GM21526 (cell line): ENCODE measurements at regions not wholly inside any gene's neighbourhood (a gene's known extent, or its start where the extent isn't known, plus 50 kb on each side); places are given as distances from the start of the nearest gene placed in this dataset.
"Not testable (repeated sequence)": the region's sequence is repeated elsewhere in the genome, so short reads cannot be mapped to it uniquely, and the experiment has no call there.

ENCODE experiments used
- ATAC-seq: cut with Tn5 transposase; IDR thresholded peaks from one replicate; pipeline ENCODE4 v1.9.1; 2021; ENCODE audit warnings: moderate library complexity; ENCODE audit not compliant: unreplicated experiment, low FRiP score

DNA sequence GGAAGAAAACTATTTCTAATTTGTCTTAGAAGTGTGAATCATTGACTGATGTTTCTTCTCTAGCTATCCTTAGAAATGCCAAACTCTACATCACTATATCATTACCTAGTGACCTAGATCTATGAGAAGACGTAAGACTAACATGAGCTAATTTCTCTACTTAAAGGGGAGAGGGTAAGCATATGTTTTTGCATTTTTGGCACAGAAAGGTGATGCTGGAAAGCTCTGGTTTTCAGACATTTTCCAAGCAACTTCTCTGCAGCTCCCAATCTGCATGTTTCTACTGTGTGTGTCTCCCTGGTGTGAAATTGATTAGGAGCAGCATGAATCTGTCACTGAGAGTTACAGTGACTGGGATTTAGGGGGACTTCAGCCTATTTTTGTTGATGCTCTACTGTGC lies 235.2 kb upstream of the LINC00305 start:
- no peak for ATAC-seq

DNA sequence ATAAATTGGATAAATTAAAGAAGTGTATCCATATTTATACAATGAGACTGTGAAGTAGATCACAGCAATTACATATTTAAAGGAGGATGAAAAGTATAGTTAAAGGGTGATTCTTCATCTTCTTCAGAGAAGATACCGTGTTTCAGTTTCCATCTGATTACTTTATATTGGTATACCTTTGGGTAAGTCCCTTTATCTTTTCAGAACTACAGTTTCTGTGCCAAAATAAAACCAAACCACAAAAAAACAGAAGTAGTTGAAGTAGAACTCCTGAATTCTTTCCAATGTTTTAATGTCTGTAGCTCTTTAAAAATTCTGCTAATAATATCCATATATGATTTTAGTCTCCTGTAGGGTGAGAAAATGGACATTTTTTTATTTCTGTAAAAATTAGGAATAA lies 231.2 kb upstream of the LINC00305 start:
- peak; percentile 95 for ATAC-seq

DNA sequence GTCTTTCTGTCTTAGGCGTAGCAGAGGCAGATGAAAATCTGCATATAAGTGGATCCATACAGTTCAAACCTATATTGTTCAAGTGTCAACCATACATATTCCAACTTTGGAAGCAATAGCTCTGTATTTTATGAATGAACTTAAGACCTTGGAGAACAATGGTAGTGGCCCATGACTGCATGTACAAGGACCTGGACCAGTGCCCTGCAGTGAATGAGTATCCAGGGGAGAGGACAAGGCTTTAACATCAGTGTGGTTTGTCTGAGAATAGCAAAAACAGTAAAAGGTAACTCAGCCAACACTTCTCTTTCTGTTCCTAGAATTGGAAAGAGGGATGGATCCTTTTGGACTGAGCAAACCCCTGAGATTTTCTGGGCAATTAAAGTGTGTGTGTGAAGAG lies 230.8 kb upstream of the LINC00305 start:
- ATAC-seq = peak; percentile 18

DNA sequence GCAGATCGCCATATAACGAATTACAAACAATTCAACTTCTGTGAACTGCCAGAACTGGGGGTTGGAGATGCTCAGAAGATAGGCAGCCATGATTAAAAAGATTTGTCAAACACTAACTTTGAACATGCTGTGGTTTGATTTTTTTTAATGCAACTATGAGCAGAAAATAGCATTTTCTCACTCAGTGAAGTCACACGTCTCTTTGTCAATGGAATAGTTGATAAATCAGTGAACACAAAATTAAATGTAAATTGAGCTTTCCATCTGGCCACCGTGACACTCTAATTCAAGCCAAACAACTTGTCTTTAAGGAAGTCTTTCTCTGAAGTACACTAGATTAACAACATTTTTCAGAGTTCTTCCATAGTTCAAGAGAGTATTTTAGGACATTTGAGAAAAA lies 228.6 kb upstream of the LINC00305 start:
- ATAC-seq = no peak

DNA sequence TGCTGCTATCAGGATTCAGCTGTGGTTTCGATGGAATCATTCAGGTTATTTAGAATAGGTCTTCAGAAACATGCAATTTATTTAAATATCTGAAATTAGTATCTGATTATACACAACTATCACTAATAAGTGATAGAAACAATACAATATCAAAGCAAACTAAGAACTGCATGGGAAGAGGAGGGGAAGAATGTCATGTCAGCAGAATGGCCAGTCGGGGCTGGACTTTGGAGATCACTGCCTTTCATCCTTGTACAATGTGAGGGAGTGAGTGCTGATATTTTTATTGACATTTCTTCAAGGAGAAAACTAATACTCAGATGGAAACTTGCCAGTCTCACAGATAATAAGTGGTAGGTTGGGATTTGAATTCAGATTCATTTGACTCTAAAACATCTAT lies 224.0 kb upstream of the LINC00305 start:
- ATAC-seq = no peak

DNA sequence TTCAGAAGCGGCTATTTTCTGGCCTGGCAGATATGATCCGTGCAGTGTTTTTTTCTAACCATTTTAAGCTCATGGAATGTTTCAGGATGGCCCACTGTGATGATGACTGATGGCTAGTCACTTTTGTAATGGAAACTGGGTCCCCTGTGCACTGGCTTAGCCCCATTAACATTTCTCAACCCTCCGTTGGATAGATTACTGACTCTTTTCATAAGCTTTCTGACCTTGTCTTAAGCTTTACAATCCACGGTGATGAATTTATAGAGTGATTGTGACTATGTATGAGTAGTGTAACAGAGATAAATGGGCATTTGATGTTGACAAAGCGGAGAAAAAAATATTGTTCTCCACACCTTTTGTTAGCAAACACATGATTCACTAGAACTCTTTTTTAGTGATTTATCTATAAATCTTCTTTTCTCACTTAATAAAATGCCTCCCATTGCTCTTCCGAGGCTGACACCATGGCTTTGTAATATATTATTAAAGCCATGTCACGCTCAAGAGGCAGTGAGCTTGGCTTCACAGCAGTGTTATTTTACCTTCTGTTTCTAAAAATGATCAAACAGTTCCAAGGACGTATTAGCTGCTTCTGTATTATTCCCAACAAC lies 221.0 kb upstream of the LINC00305 start:
- not testable (repeated sequence) for ATAC-seq

DNA sequence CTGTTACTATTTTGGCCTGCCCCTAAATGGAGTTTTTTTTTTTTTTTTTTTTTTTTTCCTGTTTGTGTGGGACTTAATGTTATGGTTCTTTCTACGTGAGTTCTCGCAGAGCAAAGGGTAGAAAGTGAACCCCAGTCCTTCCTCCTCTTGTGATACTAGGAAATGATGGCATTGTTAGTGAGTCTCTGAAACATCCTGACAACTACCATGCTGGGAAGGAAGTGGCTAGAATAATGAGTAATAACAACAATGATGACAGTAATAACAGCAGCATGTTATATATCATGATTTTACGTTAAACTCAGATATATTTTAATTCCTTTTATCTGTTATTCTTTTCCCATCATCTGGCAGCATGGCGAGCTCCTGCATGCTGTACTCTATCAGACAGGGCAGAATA lies 216.2 kb upstream of the LINC00305 start:
- ATAC-seq = no peak

DNA sequence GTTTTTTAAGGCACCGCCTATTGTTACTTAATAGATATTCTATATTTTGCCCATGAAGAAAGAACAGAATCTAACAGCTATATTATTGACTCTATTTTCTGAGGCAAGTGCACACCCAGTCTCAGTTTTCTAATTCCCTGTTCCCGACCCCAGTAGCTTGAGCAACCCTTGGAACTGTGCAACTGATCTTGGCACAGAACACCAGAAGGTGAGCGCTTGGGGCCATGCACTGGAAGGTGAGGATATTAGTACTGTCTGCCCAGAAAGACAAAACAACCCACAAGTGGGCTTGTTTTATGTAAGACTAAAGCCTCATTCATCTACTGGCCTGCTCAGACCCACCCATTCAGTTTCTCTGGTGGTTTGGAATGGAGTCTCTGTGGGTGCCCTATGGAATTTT lies 188.8 kb upstream of the LINC00305 start:
- no peak for ATAC-seq

DNA sequence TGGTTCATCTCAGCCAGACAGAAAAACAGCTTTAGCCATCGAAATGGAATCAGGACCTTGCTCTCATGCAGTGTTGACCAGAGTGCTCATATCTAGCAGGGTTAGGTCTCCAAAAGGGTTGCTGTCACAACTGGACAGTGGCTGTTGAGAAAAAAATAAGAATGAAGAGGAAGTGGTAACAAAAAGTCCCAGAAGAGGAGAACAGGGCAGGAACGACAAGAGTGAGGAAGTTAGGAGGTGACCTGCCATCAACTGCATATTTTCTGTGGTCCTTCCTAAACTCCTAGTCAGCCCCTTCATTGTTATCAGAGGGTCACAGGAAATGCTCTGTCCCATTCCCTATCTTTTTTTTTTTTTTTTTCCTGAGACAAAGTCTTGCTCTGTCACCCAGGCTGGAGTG lies 188.1 kb upstream of the LINC00305 start:
- no peak for ATAC-seq

DNA sequence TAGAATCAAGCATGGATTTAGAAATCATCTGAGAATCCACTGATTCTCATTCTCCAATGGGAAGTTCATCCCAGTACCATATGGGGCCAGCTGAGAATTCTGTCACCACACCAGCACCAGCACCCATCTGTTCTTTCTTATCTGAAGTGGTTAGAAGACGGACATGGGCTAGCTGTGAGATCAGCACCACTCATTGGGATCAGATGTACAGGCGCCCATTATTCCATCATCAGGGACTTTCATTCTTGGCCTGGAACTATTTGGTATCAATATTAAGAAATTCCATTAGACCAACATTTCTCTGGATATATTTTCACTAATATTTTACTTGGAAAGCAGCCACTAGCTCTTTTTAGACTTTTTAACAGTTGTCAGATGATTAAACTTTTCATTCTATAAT lies 185.9 kb upstream of the LINC00305 start:
- ATAC-seq = no peak

DNA sequence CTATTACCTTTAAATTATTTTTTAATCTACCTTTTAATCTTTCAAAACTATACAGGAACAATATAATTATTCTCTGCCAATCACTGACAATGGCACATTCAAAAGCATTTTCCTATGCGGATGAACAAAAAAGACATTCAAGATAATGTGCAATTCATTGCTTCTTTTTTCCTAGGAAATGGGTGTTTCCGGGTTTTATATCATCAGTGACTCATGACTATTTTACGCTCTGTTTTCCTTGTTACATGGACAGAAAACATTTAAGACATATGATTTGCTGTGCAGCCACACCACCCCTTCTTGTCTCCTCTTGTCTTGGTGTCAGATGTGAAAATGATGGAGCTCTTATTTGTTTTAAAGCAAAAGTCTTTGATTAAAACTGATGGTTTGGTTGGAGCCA lies 184.7 kb upstream of the LINC00305 start:
- ATAC-seq = no peak

DNA sequence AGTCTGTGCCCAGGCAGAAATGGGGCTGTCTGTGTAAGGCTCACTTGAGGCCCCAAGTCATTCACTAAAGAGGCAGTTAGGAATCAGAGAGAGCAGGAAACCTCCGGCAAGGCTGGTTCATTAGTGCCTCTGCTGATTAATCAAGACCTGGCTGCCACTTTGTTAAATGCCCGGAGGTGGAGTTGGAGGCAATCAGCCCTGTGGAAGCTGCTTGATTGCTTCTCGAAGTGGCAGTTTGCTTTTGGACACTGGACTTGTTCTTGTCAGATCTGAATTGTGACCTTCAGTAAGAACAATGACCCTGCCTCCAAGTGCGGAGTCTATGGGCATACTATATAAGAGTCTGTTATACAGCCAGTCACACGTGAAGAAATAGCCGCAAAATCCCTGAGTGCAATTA lies 183.9 kb upstream of the LINC00305 start:
- ATAC-seq = no peak

DNA sequence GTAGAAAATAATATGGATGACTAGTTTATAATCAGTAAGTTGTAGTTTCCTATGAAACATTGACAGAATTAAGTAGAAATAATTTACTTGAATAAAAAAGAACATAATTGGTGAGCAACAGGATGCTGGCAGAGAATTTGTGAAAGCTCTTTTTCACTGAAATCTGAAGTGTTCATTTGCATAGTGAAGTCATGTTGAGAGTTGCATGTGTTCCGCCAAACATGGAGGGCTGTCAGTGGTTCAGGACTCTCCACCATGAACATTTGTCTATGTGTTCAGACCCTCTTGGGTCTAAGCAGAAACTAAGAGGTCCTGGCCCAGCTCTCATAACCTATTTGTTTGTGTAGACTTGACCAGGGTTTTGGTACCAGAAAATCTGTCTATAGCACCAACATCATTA lies 182.5 kb upstream of the LINC00305 start:
- no peak for ATAC-seq

DNA sequence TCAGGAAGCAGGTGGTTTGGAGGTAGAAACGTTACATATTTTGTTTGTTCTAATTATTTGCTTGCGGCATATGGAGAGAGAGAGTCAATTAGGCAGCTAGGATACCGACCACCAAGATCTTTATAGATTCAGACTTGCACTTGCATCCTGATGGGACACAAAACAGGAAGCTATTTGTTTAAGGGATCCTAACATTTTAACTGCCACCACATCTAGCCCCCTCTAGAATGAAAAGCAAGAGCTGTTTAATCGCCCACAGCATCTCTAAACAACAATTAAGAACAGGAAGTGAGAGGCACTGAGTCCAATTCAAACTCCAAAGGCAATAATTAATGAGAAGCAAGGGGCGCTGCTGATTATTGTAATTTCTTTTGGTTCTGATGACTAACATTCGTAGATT lies 182.0 kb upstream of the LINC00305 start:
- ATAC-seq = no peak

DNA sequence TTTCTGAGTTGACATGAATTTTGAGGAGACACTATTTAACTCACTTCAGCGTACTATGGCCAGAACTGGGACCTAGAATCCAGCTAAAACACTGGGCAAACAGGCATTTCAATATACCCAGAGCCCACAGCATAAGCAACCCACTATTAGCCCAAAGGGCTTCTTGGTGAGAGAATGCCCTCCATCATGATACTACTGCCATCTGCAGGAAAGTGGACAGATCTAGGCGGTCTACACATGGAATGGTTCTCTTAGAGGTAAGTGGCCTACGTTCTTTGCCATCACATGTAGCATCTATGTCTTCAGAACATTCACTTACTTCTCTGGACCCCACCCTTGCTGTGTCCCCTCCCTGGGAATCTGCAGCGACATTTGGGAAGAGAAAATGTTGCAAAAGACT lies 181.3 kb upstream of the LINC00305 start:
- ATAC-seq = no peak

DNA sequence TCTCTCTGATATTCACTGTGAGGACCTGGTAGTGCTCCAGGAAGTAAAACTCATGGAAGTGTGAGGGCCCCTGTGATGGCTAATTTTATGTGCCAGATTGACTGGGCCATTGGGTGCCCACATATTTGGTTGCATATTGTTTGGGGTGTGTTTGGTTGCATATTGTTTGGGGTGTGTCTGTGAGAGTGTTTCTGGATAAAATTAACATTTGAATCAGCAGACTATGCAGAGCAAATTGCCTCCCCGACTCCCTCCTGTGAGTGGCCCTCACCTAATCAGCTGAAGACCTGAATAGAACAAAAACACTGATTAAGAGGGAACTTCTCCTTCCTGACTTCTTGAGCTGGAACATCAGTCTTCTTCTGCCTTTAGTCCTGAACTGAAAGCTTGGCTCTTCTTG lies 173.3 kb upstream of the LINC00305 start:
- ATAC-seq = no peak

DNA sequence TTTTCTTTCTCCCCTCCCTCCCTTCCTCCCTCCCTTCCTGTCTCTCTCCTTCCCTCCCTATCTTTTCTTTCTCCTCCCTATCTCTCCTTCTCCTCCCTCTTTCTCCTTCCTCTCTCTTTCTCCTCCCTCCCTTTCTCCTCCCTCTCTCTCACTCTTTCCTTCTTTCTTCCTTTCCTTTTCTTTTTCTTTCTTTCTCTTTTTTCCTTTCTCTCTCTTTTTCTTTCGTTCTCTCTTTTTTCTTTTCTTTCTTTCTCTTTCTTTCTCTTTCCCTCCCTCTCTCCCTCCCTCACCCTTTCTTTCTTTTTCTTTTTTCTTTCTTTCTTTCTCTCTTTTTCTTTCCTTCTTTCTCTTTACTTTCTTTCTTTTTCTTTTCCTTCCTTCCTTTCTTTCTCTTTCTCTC lies 169.7 kb upstream of the LINC00305 start:
- no peak for ATAC-seq

DNA sequence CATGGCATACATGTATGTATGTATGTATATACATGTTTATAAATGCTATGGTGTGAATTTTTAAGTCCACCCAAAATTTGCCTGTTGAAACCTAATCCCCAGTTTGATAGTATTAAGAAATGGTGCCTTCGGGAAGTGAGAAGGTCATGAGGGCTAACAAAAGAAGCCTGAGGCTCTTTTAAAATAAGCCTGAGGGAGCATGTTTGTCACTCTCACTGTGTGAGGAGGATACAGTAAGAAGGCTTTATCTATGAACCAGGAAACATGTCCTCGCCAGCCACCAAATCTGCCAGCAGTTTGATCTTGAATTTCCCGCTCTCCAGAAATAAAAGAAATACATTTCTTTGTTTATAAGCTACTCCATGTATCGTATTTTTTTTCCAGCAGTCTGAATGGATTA lies 163.0 kb upstream of the LINC00305 start:
- ATAC-seq = no peak

DNA sequence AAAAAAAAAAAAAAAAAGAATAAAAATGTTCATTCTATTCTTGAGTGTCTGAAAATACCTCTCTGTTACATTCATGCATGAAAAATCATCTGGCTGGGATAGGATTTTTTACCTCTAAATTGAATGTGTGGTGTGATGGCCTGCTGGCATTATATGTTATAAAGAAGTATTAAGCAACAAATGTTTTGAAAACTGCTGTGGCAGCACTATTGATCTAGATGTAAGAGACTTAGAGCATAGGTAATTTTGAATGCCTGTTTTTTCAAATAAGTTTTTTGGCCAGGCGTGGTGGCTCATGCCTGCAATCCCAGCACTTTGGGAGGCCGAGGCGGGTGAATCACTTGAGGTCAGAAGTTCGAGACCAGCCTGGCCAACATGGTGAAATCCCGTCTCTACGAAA lies 147.0 kb upstream of the LINC00305 start:
- ATAC-seq = no peak

DNA sequence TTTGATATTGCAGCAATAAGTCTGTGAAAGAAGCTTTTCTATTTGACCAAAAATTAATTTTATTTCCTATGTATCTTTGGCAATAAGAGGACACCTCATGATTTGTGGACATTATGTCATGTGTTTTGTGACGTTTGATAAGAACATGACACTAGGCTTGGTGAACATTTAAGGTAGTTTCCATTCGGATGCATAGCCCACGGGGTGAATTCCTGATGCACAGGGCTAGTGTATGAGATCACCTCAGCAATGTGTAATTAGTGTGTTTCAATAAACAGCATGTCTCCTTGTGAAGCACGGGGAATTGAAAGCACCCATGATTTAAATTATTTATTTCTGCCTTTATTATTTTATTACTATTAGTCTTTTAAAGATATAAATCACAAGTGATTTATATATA lies 146.1 kb upstream of the LINC00305 start:
- ATAC-seq = no peak

DNA sequence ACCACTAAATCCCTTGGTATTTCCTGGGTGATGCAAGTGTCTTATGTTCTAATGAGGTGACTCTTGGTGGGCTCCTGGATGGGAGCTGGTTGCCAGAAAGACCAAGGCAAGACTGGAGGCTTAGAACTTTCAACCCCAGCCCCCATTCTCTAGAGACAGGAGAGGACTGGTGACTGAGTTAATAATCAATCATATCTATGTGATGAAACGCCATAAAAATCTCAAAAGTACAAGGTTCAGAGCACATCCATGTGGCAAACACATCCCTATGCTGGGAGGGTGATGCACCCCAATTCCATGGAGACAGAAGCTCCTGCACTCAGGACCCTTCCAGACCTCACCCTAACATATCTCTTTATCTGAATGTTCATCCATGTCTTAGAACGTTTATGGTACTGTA lies 139.5 kb upstream of the LINC00305 start:
- ATAC-seq = no peak

DNA sequence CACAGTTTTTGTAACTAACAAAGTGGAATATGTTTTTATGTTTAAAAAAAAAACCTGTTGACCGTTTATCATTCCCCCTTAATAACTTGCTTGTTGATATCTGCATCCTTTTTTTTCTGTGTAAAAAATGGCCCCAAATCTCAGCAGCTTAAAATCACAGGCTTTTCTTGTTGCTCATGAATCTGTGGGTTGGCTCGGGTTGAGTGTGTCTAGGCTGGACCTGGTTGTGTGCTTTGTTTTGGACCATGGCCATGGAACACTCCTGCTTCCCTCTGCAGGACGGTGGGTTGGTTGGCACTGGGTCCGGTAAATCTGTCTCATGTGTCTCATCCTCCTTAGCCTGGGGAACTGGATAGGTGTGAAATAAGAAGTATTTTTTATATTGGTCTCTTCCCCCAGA lies 139.0 kb upstream of the LINC00305 start:
- ATAC-seq = no peak

DNA sequence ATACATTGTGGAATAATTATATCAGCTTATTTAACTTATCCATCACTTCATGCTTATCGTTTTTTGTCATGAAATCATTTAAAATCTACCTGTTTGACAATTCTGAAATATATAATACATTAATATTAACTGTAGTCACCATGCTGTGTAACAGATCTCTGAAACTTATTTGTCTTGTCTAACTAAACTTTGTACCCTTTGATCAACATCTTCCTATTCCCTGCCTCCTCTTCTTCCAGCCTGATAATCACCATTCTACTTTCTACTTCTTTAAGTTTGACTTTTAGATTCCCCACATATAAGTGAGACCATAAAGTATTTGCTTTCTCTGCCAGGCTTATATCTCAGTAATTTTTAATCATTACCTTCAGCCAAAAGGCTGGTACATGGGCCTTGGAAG lies 134.2 kb upstream of the LINC00305 start:
- no peak for ATAC-seq
